Spleen (tissue), 7 donors: ENCODE measurements at regions not wholly inside any gene's neighbourhood (a gene's known extent, or its start where the extent isn't known, plus 50 kb on each side); places are given as distances from the start of the nearest gene placed in this dataset.

Experiments used
- POLR2A ChIP-seq, 3 donors: fragments of 450-650 bp; IDR thresholded peaks; one replicate each; pipeline ENCODE4 v1.5.1; 2017; ENCODE audit warnings: antibody characterized with exemption in 3 of 3, mild to moderate bottlenecking in 1 of 3
- POLR2AphosphoS5 ChIP-seq, 3 donors: sonication (generic); formaldehyde crosslinking; IDR thresholded peaks; one replicate each; pipeline ENCODE4 v1.5.1; 2017; ENCODE audit warnings: antibody characterized with exemption in 3 of 3
- TF ChIP-seq, protein P1 (sequence below), 11 experiments: fragments of 200-600 bp in 7 of 11; fragments of 450-650 bp in 4 of 11; sonication (generic) in 4 of 11; IDR thresholded peaks in 8 of 11; conservative IDR thresholded peaks in 3 of 11; 1 replicate in 7 of 11; 2 replicates in 4 of 11; pipeline versions ENCODE4 v1.4.0 to v1.8.0; 2016 to 2021; ENCODE audit warnings: antibody characterized with exemption in 11 of 11, inconsistent platforms in 4 of 11, mild to moderate bottlenecking in 1 of 11
- donor health status: DM: no; HTN: no; CAD: no; lungs with moderate emphysema.
- donor health status: DM: no; HTN: no; CAD: no.
- donor health status: DM: no; HTN: no; CAD: no.

DNA sequence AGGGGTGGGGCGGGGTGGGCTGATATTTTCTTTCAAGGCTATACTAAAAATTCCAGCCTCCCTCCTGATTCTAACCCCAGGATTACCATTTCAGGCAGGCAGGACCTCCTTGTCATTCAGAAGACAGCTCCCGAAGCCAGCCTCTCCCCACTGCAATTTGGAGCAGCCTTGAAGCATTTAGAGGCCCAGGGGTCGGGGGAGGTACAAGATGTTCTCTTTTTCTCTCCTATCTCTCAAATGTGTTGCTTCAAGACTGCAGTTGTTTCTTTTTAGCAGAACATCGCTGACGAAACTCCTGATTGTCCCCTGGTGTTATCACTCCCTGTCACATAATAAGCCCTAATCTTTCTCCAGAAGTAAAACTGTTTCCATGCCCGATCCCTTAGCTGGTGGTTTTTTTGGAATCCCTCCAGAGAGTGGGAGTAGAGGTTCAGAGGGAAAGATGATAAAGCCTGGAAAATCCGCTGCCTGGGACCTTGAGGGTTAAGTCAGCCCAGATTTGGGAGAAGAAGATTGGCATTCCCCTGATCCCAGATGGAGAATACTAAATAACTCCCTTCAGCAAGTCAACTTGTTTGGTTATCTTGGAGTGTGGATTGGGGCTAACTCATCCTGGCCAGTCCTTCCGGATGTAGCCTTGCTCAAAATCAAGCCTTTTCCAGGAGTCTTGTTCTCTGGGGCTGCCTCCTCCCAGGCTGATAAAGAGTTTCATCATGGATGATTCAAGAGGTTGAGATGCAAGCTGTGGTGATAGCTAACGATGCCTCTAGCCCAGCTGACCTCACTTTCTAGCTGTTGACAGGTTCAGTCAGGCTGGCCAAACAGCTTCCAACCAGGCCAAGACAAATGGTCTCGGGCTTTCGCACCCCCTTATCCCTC is 71.3 kb downstream of the SOX9 start:
- TF ChIP-seq, protein P1, sequence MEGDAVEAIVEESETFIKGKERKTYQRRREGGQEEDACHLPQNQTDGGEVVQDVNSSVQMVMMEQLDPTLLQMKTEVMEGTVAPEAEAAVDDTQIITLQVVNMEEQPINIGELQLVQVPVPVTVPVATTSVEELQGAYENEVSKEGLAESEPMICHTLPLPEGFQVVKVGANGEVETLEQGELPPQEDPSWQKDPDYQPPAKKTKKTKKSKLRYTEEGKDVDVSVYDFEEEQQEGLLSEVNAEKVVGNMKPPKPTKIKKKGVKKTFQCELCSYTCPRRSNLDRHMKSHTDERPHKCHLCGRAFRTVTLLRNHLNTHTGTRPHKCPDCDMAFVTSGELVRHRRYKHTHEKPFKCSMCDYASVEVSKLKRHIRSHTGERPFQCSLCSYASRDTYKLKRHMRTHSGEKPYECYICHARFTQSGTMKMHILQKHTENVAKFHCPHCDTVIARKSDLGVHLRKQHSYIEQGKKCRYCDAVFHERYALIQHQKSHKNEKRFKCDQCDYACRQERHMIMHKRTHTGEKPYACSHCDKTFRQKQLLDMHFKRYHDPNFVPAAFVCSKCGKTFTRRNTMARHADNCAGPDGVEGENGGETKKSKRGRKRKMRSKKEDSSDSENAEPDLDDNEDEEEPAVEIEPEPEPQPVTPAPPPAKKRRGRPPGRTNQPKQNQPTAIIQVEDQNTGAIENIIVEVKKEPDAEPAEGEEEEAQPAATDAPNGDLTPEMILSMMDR (IDR thresholded peaks at IDR 0.05 in 8 of 11, conservative IDR thresholded peaks at IDR 0.05 in 3 of 11) = no peak
- TF ChIP-seq POLR2AphosphoS5 (IDR thresholded peaks at IDR 0.05) = no peak
- TF ChIP-seq POLR2A (IDR thresholded peaks at IDR 0.05) = no peak
